GM12878 (cell line): ENCODE measurements at regions not wholly inside any gene's neighbourhood (a gene's known extent, or its start where the extent isn't known, plus 50 kb on each side); places are given as distances from the start of the nearest gene placed in this dataset.

ENCODE experiments used
- ATAC-seq: fragments of 200-7000 bp; cut with Tn5 transposase; 3 replicates; pipeline ENCODE4 v1.9.1; 2020; ENCODE audit warnings: mild to moderate bottlenecking, moderate library complexity
- BruUV-seq: library from RNA; stranded (reverse); fragments of 400-500 nt; replicated peaks from 2 replicates; lab custom pipeline; 2021; lab: Mats Ljungman, UMichigan
- CTCF ChIA-PET: fragments of 300-600 bp; sonication (Branson Sonifier 250); formaldehyde crosslinking; extraction: SDS; loops from one replicate; lab custom pipeline; 2021; ENCODE audit warnings: inconsistent platforms; lab: Yijun Ruan, JAX
- POLR2A ChIA-PET: fragments of 350-600 bp; formaldehyde crosslinking; extraction: SDS; loops from one replicate; lab custom pipeline; 2021; ENCODE audit warnings: inconsistent platforms; lab: Charles Lee
- RAD21 ChIA-PET: fragments of 300-600 bp; sonication (Branson Sonifier 250); formaldehyde crosslinking; loops from one replicate; lab custom pipeline; 2023; ENCODE audit warnings: antibody characterized with exemption; ENCODE audit not compliant: unreplicated experiment; lab: Charles Lee
- SMC1A ChIA-PET: fragments of 300-600 bp; sonication (Branson Sonifier 250); formaldehyde crosslinking; loops from one replicate; lab custom pipeline; 2023; ENCODE audit not compliant: unreplicated experiment, uncharacterized antibody; lab: Charles Lee
- DNase-seq: peaks from one replicate; pipeline ENCODE4 v3.0.0-alpha.2; 2011; ENCODE audit warnings: low read depth, low spot score
- FAIRE-seq: peaks from 3 replicates; lab custom pipeline; 2011; peaks lifted over from hg19 to GRCh38; lab: Jason Lieb, UNC
- H2AFZ ChIP-seq: 2 replicates; pipeline ENCODE4 v1.6.0; 2011; ENCODE audit warnings: low read depth, low read length, control low read depth; ENCODE audit not compliant: control insufficient read depth
- H3K27ac ChIP-seq: 2 replicates; pipeline ENCODE4 v1.5.1; 2011; ENCODE audit warnings: control low read depth; ENCODE audit not compliant: control insufficient read depth, insufficient read depth
- H3K27me3 ChIP-seq, 2 experiments: replicated peaks in 1 of 2; 2 replicates each; pipeline versions ENCODE4 v1.6.0 to v1.6.1; 2011; ENCODE audit warnings: low read length in 1 of 2; ENCODE audit not compliant: control insufficient read depth in 2 of 2, insufficient read depth in 2 of 2
- H3K36me3 ChIP-seq, 2 experiments: 2 replicates each; pipeline ENCODE4 v1.5.1; 2011; ENCODE audit warnings: low read length in 1 of 2; ENCODE audit not compliant: control insufficient read depth in 2 of 2, insufficient read depth in 2 of 2
- H3K4me1 ChIP-seq: 2 replicates; pipeline ENCODE4 v1.6.1; 2011; ENCODE audit warnings: mild to moderate bottlenecking, low read length, moderate library complexity, mixed read lengths; ENCODE audit not compliant: control insufficient read depth, insufficient read depth
- H3K4me2 ChIP-seq: 2 replicates; pipeline ENCODE4 v1.6.0; 2011; ENCODE audit warnings: control low read depth; ENCODE audit not compliant: control insufficient read depth, insufficient read depth
- H3K4me3 ChIP-seq: fragments of 200-600 bp; sonication (generic); 2 replicates; pipeline ENCODE4 v1.5.1; 2016
- H3K79me2 ChIP-seq: 2 replicates; pipeline ENCODE4 v1.6.0; 2011; ENCODE audit warnings: low read length; ENCODE audit not compliant: control insufficient read depth, insufficient read depth
- H3K9ac ChIP-seq: 2 replicates; pipeline ENCODE4 v1.8.0; 2011; ENCODE audit warnings: low read length, control low read depth, mixed read lengths; ENCODE audit not compliant: control insufficient read depth, insufficient read depth
- H3K9me3 ChIP-seq: replicated peaks from 3 replicates; pipeline ENCODE4 v1.5.1; 2011; ENCODE audit warnings: mild to moderate bottlenecking, low read length; ENCODE audit not compliant: control insufficient read depth, insufficient read depth
- H4K20me1 ChIP-seq: 2 replicates; pipeline ENCODE4 v1.6.0; 2011; ENCODE audit not compliant: control insufficient read depth, insufficient read depth
- ATF7 ChIP-seq: fragments of 450-650 bp; IDR thresholded peaks from 2 replicates; pipeline ENCODE4 v1.6.1; 2016; ENCODE audit warnings: low read depth, mild to moderate bottlenecking
- CBX3 ChIP-seq: fragments of 200-600 bp; sonication (generic); IDR thresholded peaks from 2 replicates; pipeline ENCODE4 v1.6.1; 2016; ENCODE audit warnings: low read depth, borderline replicate concordance
- ESRRA ChIP-seq: IDR thresholded peaks from 2 replicates; pipeline ENCODE4 v1.6.1; 2012; ENCODE audit warnings: mild to moderate bottlenecking, low read length, improper control_type of control experiment
- FOXK2 ChIP-seq: fragments of 450-650 bp; IDR thresholded peaks from 2 replicates; pipeline ENCODE4 v1.6.1; 2017; ENCODE audit warnings: mild to moderate bottlenecking, moderate library complexity
- GABPA ChIP-seq: IDR thresholded peaks from 2 replicates; pipeline ENCODE4 v1.6.1; 2014; ENCODE audit warnings: antibody characterized with exemption, low read depth, mild to moderate bottlenecking, inconsistent platforms
- MYB ChIP-seq: fragments of 150-350 bp; IDR thresholded peaks from 2 replicates; pipeline ENCODE4 v1.6.1; 2014; ENCODE audit warnings: mild to moderate bottlenecking, low read depth, low read length, borderline replicate concordance
- NBN ChIP-seq: fragments of 450-650 bp; IDR thresholded peaks from 2 replicates; pipeline ENCODE4 v1.6.1; 2016
- NR2C2 ChIP-seq: IDR thresholded peaks from 2 replicates; pipeline ENCODE4 v1.6.1; 2011; ENCODE audit warnings: borderline replicate concordance, low read depth; ENCODE audit not compliant: control insufficient read depth, insufficient read length
- PAX8 ChIP-seq: fragments of 450-650 bp; IDR thresholded peaks from 2 replicates; pipeline ENCODE4 v1.6.1; 2017; ENCODE audit warnings: mild to moderate bottlenecking, moderate library complexity
- SIN3A ChIP-seq: IDR thresholded peaks from 2 replicates; pipeline ENCODE4 v1.6.1; 2012; ENCODE audit warnings: low read depth, low read length, improper control_type of control experiment
- SRF ChIP-seq, 2 experiments: IDR thresholded peaks; 2 replicates each; pipeline ENCODE4 v1.6.1; 2011; ENCODE audit warnings: low read depth in 2 of 2, low read length in 2 of 2, mild to moderate bottlenecking in 1 of 2, moderate library complexity in 1 of 2
- TCF12 ChIP-seq: IDR thresholded peaks from 2 replicates; pipeline ENCODE4 v1.6.1; 2011; ENCODE audit warnings: low read depth, mild to moderate bottlenecking, low read length
- ZBED1 ChIP-seq: IDR thresholded peaks from 2 replicates; pipeline ENCODE4 v1.6.1; 2016; ENCODE audit warnings: borderline replicate concordance
- ZNF24 ChIP-seq: fragments of 450-650 bp; IDR thresholded peaks from 2 replicates; pipeline ENCODE4 v1.6.1; 2017; ENCODE audit warnings: antibody characterized with exemption, mild to moderate bottlenecking
- ZZZ3 ChIP-seq: IDR thresholded peaks from 2 replicates; pipeline ENCODE4 v1.6.1; 2011; ENCODE audit warnings: low read depth; ENCODE audit not compliant: control insufficient read depth, insufficient read length
- WGBS: methylation state at CpG from one replicate; pipeline ENCODE4 v1.1.6; 2016; ENCODE audit warnings: low lambda C conversion rate; ENCODE audit not compliant: insufficient replicate concordance, insufficient coverage; ENCODE audit errors: missing lambda C conversion rate; 5-methylcytosine and 5-hydroxymethylcytosine counted together
- in situ Hi-C: fragments of 300-500 bp; cut with MboI; formaldehyde crosslinking; loops from 9 replicates; pipeline ENCODE4 v1.14.3; 2018; ENCODE audit warnings: mixed read lengths
- intact Hi-C: fragments of 100-400 bp; cut with micrococcal nuclease; formaldehyde crosslinking; loops from one replicate; pipeline ENCODE4 v1.14.2; 2022; ENCODE audit not compliant: unreplicated experiment

DNA sequence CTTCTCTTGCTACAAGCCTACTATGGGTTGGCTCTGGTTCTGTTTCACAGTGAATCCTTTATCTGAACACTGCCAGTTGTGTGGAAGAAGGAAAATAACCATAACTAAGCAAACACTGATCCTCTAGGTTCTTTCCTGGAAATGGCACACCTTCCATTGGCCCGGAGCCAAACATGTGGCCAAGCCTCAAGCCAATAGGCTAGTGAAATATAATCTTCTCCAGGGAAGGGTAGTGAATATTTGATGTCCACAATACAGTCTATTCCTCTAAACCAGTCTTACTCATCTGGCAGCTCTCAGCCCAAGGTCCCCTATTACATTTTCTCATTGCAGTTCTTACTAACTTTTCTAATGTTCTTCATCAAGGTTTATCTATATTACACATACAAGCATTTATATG is 921.3 kb downstream of the TUSC7 start:
- no TSS peak for BruUV-seq
- Histone ChIP-seq H3K79me2 (no peaks in the 10 kb centered on the region), H3K4me1 (no peaks in the 10 kb centered on the region), H3K36me3 (no peaks in the 10 kb centered on the region), H3K4me3 (no peak overlapping the region), H2AFZ (no peak overlapping the region), H3K4me2 (no peak overlapping the region), H4K20me1 (no peaks in the 10 kb centered on the region), H3K9me3 (no peaks in the 10 kb centered on the region), H3K27me3 (no peaks in the 10 kb centered on the region; a peak in 1 of 4 replicates), H3K27ac (no peak overlapping the region), H3K9ac (no peak overlapping the region)
- RAD21 ChIA-PET, result no interaction called here
- no peak for DNase-seq
- in situ Hi-C loops, result no loop called here
- TF ChIP-seq MYB (no peak), SIN3A (no peak), GABPA (no peak), ESRRA (no peak), ZBED1 (no peak), NBN (no peak), ZNF24 (no peak), ZZZ3 (no peak), PAX8 (no peak), FOXK2 (no peak), SRF (IDR thresholded peaks at IDR 0.05; ENCODE audit: low read depth in 2 of 2, low read length in 2 of 2) (no peak), NR2C2 (no peak), TCF12 (no peak), CBX3 (no peak), ATF7 (no peak)
- intact Hi-C loops, result no loop called here
- SMC1A ChIA-PET, result no interaction called here
- 36% methylated on average over 1 of the region's 1 CpG for WGBS
- CTCF ChIA-PET, result interaction anchor here (1.6 kb wide), 1 partner anchor 9 kb away, joined by 4 read pairs; no protein-coding TSS in a partner anchor
- FAIRE-seq, result no peak
- no peak for ATAC-seq
- POLR2A ChIA-PET, result no interaction called here
